ENCODE measurements at regions not wholly inside any gene's neighbourhood (a gene's known extent, or its start where the extent isn't known, plus 50 kb on each side); places are given as distances from the start of the nearest gene placed in this dataset.

DNA sequence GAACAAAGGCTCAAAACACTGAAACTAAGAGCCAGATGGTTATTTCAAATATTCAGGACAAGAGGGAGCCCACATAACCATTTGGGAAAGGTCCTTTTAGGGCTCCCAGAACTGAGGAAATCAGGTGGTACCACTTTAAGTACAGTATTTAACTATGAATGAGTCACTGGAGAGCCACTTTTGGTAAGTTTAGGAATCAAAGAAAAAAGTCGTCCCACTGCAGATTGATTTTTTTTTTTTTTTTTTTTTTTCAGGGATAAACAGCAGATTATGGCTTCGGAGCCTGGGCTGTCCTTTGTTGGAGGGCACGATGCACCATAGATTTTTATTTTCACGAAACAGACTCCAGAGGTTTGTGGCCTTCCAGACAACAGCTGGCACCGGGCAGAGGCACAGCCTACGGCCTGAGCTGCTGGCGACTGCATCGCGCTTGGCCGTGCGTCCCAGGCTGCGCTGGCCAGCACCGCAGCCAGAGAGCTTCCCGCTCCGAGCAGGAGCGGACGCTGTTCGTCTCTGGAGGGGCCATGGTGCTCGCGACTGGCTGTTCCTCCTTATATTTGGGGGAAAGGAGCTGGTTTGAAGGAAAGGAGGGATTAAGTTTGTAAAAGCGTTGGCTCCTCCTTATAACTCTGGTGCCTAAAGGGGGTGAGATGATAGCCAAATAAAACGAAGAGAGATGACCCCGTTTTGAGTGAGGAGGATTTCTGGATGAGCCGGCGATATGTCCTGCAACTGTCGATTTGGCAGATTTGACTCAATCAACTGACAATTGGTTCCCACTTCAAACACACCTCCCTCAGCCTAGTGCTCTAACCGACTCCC, 152.9 kb upstream of the GOLIM4 start:
- TF ChIP-seq, protein P1, sequence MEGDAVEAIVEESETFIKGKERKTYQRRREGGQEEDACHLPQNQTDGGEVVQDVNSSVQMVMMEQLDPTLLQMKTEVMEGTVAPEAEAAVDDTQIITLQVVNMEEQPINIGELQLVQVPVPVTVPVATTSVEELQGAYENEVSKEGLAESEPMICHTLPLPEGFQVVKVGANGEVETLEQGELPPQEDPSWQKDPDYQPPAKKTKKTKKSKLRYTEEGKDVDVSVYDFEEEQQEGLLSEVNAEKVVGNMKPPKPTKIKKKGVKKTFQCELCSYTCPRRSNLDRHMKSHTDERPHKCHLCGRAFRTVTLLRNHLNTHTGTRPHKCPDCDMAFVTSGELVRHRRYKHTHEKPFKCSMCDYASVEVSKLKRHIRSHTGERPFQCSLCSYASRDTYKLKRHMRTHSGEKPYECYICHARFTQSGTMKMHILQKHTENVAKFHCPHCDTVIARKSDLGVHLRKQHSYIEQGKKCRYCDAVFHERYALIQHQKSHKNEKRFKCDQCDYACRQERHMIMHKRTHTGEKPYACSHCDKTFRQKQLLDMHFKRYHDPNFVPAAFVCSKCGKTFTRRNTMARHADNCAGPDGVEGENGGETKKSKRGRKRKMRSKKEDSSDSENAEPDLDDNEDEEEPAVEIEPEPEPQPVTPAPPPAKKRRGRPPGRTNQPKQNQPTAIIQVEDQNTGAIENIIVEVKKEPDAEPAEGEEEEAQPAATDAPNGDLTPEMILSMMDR (IDR thresholded peaks at IDR 0.05): no peak
- TF ChIP-seq POLR2A (IDR thresholded peaks at IDR 0.05): no peak

Measured in testis (tissue), 2 donors.